ENCODE measurements at regions not wholly inside any gene's neighbourhood (a gene's known extent, or its start where the extent isn't known, plus 50 kb on each side); places are given as distances from the start of the nearest gene placed in this dataset.
"Not testable (repeated sequence)": the region's sequence is repeated elsewhere in the genome, so short reads cannot be mapped to it uniquely, and the experiment has no call there.

- not testable (repeated sequence) for H3K4me1 ChIP-seq (ENCODE audit: control insufficient read depth, insufficient read depth, low read length); H3K4me3 ChIP-seq (ENCODE audit: insufficient read depth, low read depth, low read length); H3K27me3 ChIP-seq (ENCODE audit: control insufficient read depth, insufficient read depth, low read length, poor library complexity, severe bottlenecking); H3K9me3 ChIP-seq (ENCODE audit: control insufficient read depth, low read length); H3K36me3 ChIP-seq (ENCODE audit: control insufficient read depth, insufficient read depth, low read length); H3K27ac ChIP-seq (ENCODE audit: insufficient read depth, low read depth, low read length, poor library complexity, severe bottlenecking)
- 90 to 91% methylated on average over 4 of the region's 4 CpGs for WGBS, 2 experiments
Measured at GRCh38 chr1:146475086-146475485, 246.3 kb upstream of the NOTCH2NLA start.

- H3K4me3 ChIP-seq (ENCODE audit: insufficient read depth, low read depth, low read length); H3K27me3 ChIP-seq (ENCODE audit: control insufficient read depth, insufficient read depth, low read length, poor library complexity, severe bottlenecking); H3K36me3 ChIP-seq (ENCODE audit: control insufficient read depth, insufficient read depth, low read length); H3K9me3 ChIP-seq (ENCODE audit: control insufficient read depth, low read length); H3K27ac ChIP-seq (ENCODE audit: insufficient read depth, low read depth, low read length, poor library complexity, severe bottlenecking); H3K4me1 ChIP-seq (ENCODE audit: control insufficient read depth, insufficient read depth, low read length): not testable (repeated sequence)
- whole genome bisulfite sequencing, 2 experiments: 92 to 96% methylated on average over 5 of the region's 6 CpGs
Measured at GRCh38 chr1:146474216-146474615, 245.4 kb upstream of the NOTCH2NLA start.

DNA sequence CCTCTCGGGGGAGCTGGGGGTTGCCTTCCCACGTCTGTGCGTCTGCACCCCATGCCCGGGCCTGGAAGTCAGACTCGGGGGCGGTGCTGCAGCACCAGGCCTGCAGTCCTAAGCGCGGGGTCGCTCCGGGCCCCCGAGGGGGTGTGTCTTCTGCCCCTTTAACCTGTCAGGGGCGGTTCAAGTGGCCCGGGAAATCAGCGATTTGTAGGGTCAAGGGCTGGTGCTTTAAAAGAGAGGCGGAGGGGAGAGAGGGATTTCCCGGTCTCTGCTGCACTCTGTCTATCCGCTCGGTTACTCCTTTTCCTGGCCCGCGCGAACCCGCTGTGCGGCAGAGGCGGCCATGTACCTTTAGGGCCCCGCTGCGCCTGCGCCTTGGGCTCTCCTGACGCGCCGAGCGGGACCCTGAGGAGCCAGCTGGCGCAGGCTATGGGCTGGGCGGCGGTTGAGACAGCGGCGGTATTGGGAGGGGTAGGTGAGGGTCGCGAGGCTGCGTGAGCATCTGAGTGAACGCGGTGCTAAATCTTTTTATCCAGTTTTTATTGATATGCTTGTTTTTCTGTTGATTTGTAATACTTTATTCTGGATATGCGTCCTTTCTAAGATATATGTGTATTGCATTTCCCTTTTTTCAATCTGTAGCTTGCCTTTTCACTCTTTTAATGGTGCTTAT, 243.5 kb upstream of the NOTCH2NLA start:
- 3 to 4% methylated on average over 41 to 42 of the region's 42 CpGs for WGBS, 2 experiments
- peak overlapping the region; percentile 35 for H3K4me3 ChIP-seq (ENCODE audit: insufficient read depth, low read depth, low read length)
- not testable (repeated sequence) for H3K4me1 ChIP-seq (ENCODE audit: control insufficient read depth, insufficient read depth, low read length); H3K9me3 ChIP-seq (ENCODE audit: control insufficient read depth, low read length); H3K27me3 ChIP-seq (ENCODE audit: control insufficient read depth, insufficient read depth, low read length, poor library complexity, severe bottlenecking); H3K27ac ChIP-seq (ENCODE audit: insufficient read depth, low read depth, low read length, poor library complexity, severe bottlenecking); H3K36me3 ChIP-seq (ENCODE audit: control insufficient read depth, insufficient read depth, low read length)

DNA sequence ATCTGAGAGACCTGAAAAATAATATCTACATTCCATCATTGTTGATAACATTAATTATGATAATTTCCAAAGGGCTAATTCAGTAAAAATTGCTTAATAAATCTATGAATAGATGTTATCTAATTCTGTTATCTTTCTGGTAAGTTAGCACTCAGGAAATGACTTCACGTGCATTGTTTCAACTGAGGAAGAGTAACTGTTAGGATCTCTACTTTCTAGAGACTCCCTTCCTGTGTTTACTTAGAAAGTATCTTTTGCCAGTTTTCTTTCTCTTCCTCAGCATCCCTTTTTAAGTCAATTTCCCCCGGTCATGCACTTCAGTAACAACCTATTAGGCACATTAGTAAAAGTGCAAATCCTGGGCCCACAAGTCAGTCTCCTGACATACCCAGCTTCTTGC, 231.1 kb upstream of the NOTCH2NLA start:
- no CpG with 5 or more reads among the region's 2 CpGs for WGBS, 2 experiments
- not testable (repeated sequence) for H3K4me1 ChIP-seq (ENCODE audit: control insufficient read depth, insufficient read depth, low read length); H3K4me3 ChIP-seq (ENCODE audit: insufficient read depth, low read depth, low read length); H3K9me3 ChIP-seq (ENCODE audit: control insufficient read depth, low read length); H3K36me3 ChIP-seq (ENCODE audit: control insufficient read depth, insufficient read depth, low read length); H3K27ac ChIP-seq (ENCODE audit: insufficient read depth, low read depth, low read length, poor library complexity, severe bottlenecking); H3K27me3 ChIP-seq (ENCODE audit: control insufficient read depth, insufficient read depth, low read length, poor library complexity, severe bottlenecking)

- 91 to 100% methylated on average over 4 of the region's 5 CpGs for WGBS, 2 experiments
Measured at GRCh38 chr1:146459308-146459707, 230.5 kb upstream of the NOTCH2NLA start.

DNA sequence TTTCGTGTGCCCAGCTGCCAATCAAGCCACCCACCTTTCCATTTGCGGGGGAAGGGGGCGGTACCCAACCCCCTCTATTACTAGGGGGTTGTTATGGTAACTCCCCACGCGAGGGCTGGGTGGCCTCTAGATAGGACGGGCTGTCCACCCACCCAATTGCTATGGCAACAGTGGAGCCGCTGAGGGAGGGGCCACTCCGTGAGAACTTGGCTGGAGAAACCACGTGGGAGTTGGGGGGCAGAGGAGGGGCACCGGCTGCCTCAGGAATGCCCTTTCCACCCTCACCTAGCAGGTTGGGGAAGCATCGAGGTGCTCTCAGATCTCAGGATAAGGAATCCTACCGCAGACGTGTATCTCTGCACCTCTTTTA, 220.0 kb upstream of the NOTCH2NLA start:
- not testable (repeated sequence) for H3K27ac ChIP-seq (ENCODE audit: insufficient read depth, low read depth, low read length, poor library complexity, severe bottlenecking); H3K4me1 ChIP-seq (ENCODE audit: control insufficient read depth, insufficient read depth, low read length); H3K36me3 ChIP-seq (ENCODE audit: control insufficient read depth, insufficient read depth, low read length); H3K27me3 ChIP-seq (ENCODE audit: control insufficient read depth, insufficient read depth, low read length, poor library complexity, severe bottlenecking); H3K4me3 ChIP-seq (ENCODE audit: insufficient read depth, low read depth, low read length); H3K9me3 ChIP-seq (ENCODE audit: control insufficient read depth, low read length)
- WGBS, 2 experiments: no CpG with 5 or more reads among the region's 13 CpGs

More at GRCh38 chr1:146459308-146459707, 230.5 kb upstream of the NOTCH2NLA start:
- not testable (repeated sequence) for H3K9me3 ChIP-seq (ENCODE audit: control insufficient read depth, low read length); H3K36me3 ChIP-seq (ENCODE audit: control insufficient read depth, insufficient read depth, low read length); H3K4me1 ChIP-seq (ENCODE audit: control insufficient read depth, insufficient read depth, low read length); H3K27ac ChIP-seq (ENCODE audit: insufficient read depth, low read depth, low read length, poor library complexity, severe bottlenecking); H3K4me3 ChIP-seq (ENCODE audit: insufficient read depth, low read depth, low read length); H3K27me3 ChIP-seq (ENCODE audit: control insufficient read depth, insufficient read depth, low read length, poor library complexity, severe bottlenecking)

GRCh38 chr1:146448212-146448876, 219.5 kb upstream of the NOTCH2NLA start:
- not testable (repeated sequence) for H3K4me1 ChIP-seq (ENCODE audit: control insufficient read depth, insufficient read depth, low read length); H3K9me3 ChIP-seq (ENCODE audit: control insufficient read depth, low read length); H3K27ac ChIP-seq (ENCODE audit: insufficient read depth, low read depth, low read length, poor library complexity, severe bottlenecking); H3K27me3 ChIP-seq (ENCODE audit: control insufficient read depth, insufficient read depth, low read length, poor library complexity, severe bottlenecking); H3K36me3 ChIP-seq (ENCODE audit: control insufficient read depth, insufficient read depth, low read length); H3K4me3 ChIP-seq (ENCODE audit: insufficient read depth, low read depth, low read length)
- WGBS, 2 experiments: 0 to 8% methylated on average over 1 to 2 of the region's 4 CpGs

- WGBS, 2 experiments: 84 to 90% methylated on average over 16 of the region's 23 CpGs
- H3K4me1 ChIP-seq (ENCODE audit: control insufficient read depth, insufficient read depth, low read length); H3K9me3 ChIP-seq (ENCODE audit: control insufficient read depth, low read length); H3K27me3 ChIP-seq (ENCODE audit: control insufficient read depth, insufficient read depth, low read length, poor library complexity, severe bottlenecking); H3K4me3 ChIP-seq (ENCODE audit: insufficient read depth, low read depth, low read length); H3K27ac ChIP-seq (ENCODE audit: insufficient read depth, low read depth, low read length, poor library complexity, severe bottlenecking); H3K36me3 ChIP-seq (ENCODE audit: control insufficient read depth, insufficient read depth, low read length): not testable (repeated sequence)
Measured at GRCh38 chr1:146443871-146444222, 215.0 kb upstream of the NOTCH2NLA start.

DNA sequence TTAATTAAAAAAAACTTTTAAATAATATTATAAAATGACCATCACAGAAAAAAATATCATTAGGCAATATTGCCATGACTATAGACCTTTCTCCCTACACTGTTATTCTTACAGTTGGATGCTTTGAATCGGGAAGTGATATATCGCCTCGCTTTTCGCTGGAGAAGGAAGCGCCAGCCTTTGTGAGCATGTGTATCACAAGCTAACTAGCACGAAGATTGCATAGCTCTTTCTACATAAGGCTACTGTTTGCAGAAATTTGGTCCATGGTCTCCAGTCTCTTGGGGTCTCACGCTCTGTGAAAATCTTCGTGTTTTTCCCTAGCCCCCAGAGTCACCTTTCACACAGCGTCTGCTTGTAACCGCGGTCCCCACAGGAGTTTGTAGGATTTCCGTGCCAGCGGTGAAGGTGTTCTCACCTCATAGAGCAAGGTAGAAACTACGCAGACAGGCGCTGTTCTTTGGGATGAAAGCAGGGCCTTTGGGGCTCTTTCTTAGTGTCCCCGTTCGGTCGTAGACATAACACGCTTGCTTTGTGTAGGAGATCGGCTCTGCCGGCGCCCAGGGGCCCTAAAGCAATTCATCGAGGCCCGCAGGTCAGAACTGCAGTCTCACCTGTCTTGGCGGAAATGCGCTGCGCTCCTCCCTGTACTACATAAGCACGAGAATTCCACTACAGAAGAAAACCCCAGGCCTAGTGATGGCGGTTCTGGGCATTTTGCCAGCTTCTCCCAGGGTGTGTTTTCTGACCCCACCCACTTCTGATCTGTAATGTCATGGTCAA, 214.5 kb upstream of the NOTCH2NLA start:
- H3K27ac ChIP-seq (ENCODE audit: insufficient read depth, low read depth, low read length, poor library complexity, severe bottlenecking); H3K27me3 ChIP-seq (ENCODE audit: control insufficient read depth, insufficient read depth, low read length, poor library complexity, severe bottlenecking); H3K9me3 ChIP-seq (ENCODE audit: control insufficient read depth, low read length); H3K4me1 ChIP-seq (ENCODE audit: control insufficient read depth, insufficient read depth, low read length); H3K4me3 ChIP-seq (ENCODE audit: insufficient read depth, low read depth, low read length); H3K36me3 ChIP-seq (ENCODE audit: control insufficient read depth, insufficient read depth, low read length): not testable (repeated sequence)
- WGBS, 2 experiments: 95 to 96% methylated on average over 10 to 13 of the region's 29 CpGs

DNA sequence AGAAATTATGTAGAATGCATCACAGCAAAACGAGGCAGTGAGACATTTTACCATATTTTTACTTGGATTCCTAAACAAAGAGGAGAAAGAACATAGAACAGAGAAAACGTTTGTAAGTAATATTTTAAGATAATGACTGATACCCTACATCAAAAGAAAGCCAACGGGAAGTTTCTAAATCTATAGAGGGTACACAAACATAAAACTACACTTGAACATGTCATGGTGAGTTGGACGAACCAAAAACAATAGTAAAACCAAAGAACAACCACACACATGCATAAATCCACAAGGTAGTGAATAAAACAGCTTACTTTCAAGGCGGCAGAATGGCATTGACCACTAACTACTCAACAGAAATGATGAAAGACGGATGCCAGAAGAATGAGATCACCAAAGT, 209.7 kb upstream of the NOTCH2NLA start:
- not testable (repeated sequence) for H3K4me3 ChIP-seq (ENCODE audit: insufficient read depth, low read depth, low read length); H3K9me3 ChIP-seq (ENCODE audit: control insufficient read depth, low read length); H3K36me3 ChIP-seq (ENCODE audit: control insufficient read depth, insufficient read depth, low read length); H3K27me3 ChIP-seq (ENCODE audit: control insufficient read depth, insufficient read depth, low read length, poor library complexity, severe bottlenecking); H3K27ac ChIP-seq (ENCODE audit: insufficient read depth, low read depth, low read length, poor library complexity, severe bottlenecking); H3K4me1 ChIP-seq (ENCODE audit: control insufficient read depth, insufficient read depth, low read length)
- 83 to 88% methylated on average over 1 to 2 of the region's 6 CpGs for WGBS, 2 experiments

Measured in ectodermal cell (in vitro differentiated cells).